ENCODE measurements at regions not wholly inside any gene's neighbourhood (a gene's known extent, or its start where the extent isn't known, plus 50 kb on each side); places are given as distances from the start of the nearest gene placed in this dataset.

- Mint-ChIP-seq H3K27me3 (ENCODE audit: low read depth, unreplicated experiment) (no peaks in the 10 kb centered on the region), H3K4me3 (ENCODE audit: unreplicated experiment) (no peak overlapping the region), H3K36me3 (ENCODE audit: low read depth, unreplicated experiment) (no peaks in the 10 kb centered on the region), H3K27ac (ENCODE audit: unreplicated experiment) (no peak overlapping the region), H3K4me1 (ENCODE audit: low read depth, unreplicated experiment) (peaks cover 6% of the 10 kb centered on the region), H3K9me3 (ENCODE audit: unreplicated experiment) (peaks cover 2% of the 10 kb centered on the region)
- Histone ChIP-seq H3K4me3 (ENCODE audit: insufficient read depth, low read depth, low read length) (no peak overlapping the region), H3K9ac (ENCODE audit: low read length) (no peak overlapping the region), H3K79me2 (ENCODE audit: insufficient read depth, low read length) (no peaks in the 10 kb centered on the region), H3K27me3 (ENCODE audit: insufficient read depth, low read length) (no peaks in the 10 kb centered on the region), H2AFZ (ENCODE audit: low read depth, low read length) (no peak overlapping the region), H3K27ac (ENCODE audit: low read depth, low read length) (no peak overlapping the region), H3K36me3 (ENCODE audit: insufficient read depth, low read length) (no peaks in the 10 kb centered on the region), H3K4me1 (ENCODE audit: insufficient read depth, low read length) (no peaks in the 10 kb centered on the region), H4K20me1 (ENCODE audit: insufficient read depth, low read length) (no peaks in the 10 kb centered on the region), H3K9me3 (ENCODE audit: insufficient read depth, low read depth, low read length) (no peaks in the 10 kb centered on the region), H3K4me2 (ENCODE audit: low read length) (no peak overlapping the region)
- FAIRE-seq: no peak
- TF ChIP-seq, protein P1, sequence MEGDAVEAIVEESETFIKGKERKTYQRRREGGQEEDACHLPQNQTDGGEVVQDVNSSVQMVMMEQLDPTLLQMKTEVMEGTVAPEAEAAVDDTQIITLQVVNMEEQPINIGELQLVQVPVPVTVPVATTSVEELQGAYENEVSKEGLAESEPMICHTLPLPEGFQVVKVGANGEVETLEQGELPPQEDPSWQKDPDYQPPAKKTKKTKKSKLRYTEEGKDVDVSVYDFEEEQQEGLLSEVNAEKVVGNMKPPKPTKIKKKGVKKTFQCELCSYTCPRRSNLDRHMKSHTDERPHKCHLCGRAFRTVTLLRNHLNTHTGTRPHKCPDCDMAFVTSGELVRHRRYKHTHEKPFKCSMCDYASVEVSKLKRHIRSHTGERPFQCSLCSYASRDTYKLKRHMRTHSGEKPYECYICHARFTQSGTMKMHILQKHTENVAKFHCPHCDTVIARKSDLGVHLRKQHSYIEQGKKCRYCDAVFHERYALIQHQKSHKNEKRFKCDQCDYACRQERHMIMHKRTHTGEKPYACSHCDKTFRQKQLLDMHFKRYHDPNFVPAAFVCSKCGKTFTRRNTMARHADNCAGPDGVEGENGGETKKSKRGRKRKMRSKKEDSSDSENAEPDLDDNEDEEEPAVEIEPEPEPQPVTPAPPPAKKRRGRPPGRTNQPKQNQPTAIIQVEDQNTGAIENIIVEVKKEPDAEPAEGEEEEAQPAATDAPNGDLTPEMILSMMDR (IDR thresholded peaks at IDR 0.05; ENCODE audit: insufficient read depth, low read depth, low read length): no peak
- no peak for TF ChIP-seq EZH2 (IDR thresholded peaks at IDR 0.05; ENCODE audit: insufficient read depth, low read length)
- no peak for DNase-seq (ENCODE audit: low read depth)
Observed at GRCh38 chr1:170853867-170854266, 81.5 kb upstream of the MROH9 start.

GRCh38 chr1:170854677-170855076, 80.7 kb upstream of the MROH9 start:
- no peak for FAIRE-seq

DNA sequence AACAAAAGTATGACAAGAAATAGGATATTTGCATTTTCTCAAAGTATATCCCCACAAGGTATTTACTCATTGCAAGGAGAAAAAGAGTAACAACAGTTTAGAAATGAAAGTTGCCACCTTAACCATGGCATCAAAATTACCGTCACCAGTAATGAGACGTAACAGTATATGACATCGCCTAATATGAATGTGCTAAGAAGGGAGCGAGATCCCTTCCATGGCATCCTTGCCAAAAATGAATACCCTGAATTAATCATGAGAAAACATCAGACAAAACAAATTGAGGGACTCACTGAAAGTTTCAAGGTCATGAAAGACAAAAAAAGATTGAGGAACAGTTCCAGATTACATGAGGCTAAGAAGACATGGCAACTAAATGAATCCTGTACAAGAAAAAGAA, 78.9 kb upstream of the MROH9 start:
- no peaks in the 10 kb centered on the region for H3K4me1 ChIP-seq (ENCODE audit: insufficient read depth, low read length)
- no peaks in the 10 kb centered on the region for H4K20me1 ChIP-seq (ENCODE audit: insufficient read depth, low read length)
- TF ChIP-seq EZH2 (IDR thresholded peaks at IDR 0.05; ENCODE audit: insufficient read depth, low read length): no peak
- TF ChIP-seq, protein P1 (IDR thresholded peaks at IDR 0.05; ENCODE audit: insufficient read depth, low read depth, low read length): no peak
- H3K27ac ChIP-seq (ENCODE audit: low read depth, low read length): no peak overlapping the region
- no peaks in the 10 kb centered on the region for H3K27me3 ChIP-seq (ENCODE audit: insufficient read depth, low read length)
- FAIRE-seq: no peak
- no peaks in the 10 kb centered on the region for H3K9me3 ChIP-seq (ENCODE audit: insufficient read depth, low read depth, low read length)
- Mint-ChIP-seq H3K36me3 (ENCODE audit: low read depth, unreplicated experiment) (no peaks in the 10 kb centered on the region), H3K27me3 (ENCODE audit: low read depth, unreplicated experiment) (no peaks in the 10 kb centered on the region), H3K9me3 (ENCODE audit: unreplicated experiment) (no peaks in the 10 kb centered on the region), H3K27ac (ENCODE audit: unreplicated experiment) (no peak overlapping the region), H3K4me1 (ENCODE audit: low read depth, unreplicated experiment) (peaks cover 6% of the 10 kb centered on the region), H3K4me3 (ENCODE audit: unreplicated experiment) (no peak overlapping the region)
- DNase-seq (ENCODE audit: low read depth): peak; percentile 5
- no peak overlapping the region for H3K4me3 ChIP-seq (ENCODE audit: insufficient read depth, low read depth, low read length)
- H3K79me2 ChIP-seq (ENCODE audit: insufficient read depth, low read length): no peaks in the 10 kb centered on the region
- H2AFZ ChIP-seq (ENCODE audit: low read depth, low read length): no peak overlapping the region
- H3K36me3 ChIP-seq (ENCODE audit: insufficient read depth, low read length): no peaks in the 10 kb centered on the region
- no peak overlapping the region for H3K9ac ChIP-seq (ENCODE audit: low read length)
- no peak overlapping the region for H3K4me2 ChIP-seq (ENCODE audit: low read length)

More at GRCh38 chr1:170854677-170855076, 80.7 kb upstream of the MROH9 start:
- Mint-ChIP-seq H3K27me3 (ENCODE audit: low read depth, unreplicated experiment) (no peaks in the 10 kb centered on the region), H3K36me3 (ENCODE audit: low read depth, unreplicated experiment) (no peaks in the 10 kb centered on the region), H3K4me3 (ENCODE audit: unreplicated experiment) (no peak overlapping the region), H3K9me3 (ENCODE audit: unreplicated experiment) (peaks cover 2% of the 10 kb centered on the region), H3K27ac (ENCODE audit: unreplicated experiment) (no peak overlapping the region), H3K4me1 (ENCODE audit: low read depth, unreplicated experiment) (peaks cover 6% of the 10 kb centered on the region)
- DNase-seq (ENCODE audit: low read depth): no peak
- Histone ChIP-seq H4K20me1 (ENCODE audit: insufficient read depth, low read length) (no peaks in the 10 kb centered on the region), H3K9me3 (ENCODE audit: insufficient read depth, low read depth, low read length) (no peaks in the 10 kb centered on the region), H3K27me3 (ENCODE audit: insufficient read depth, low read length) (no peaks in the 10 kb centered on the region), H3K79me2 (ENCODE audit: insufficient read depth, low read length) (no peaks in the 10 kb centered on the region), H3K9ac (ENCODE audit: low read length) (no peak overlapping the region), H3K27ac (ENCODE audit: low read depth, low read length) (no peak overlapping the region), H3K4me1 (ENCODE audit: insufficient read depth, low read length) (no peaks in the 10 kb centered on the region), H2AFZ (ENCODE audit: low read depth, low read length) (no peak overlapping the region), H3K4me2 (ENCODE audit: low read length) (no peak overlapping the region), H3K36me3 (ENCODE audit: insufficient read depth, low read length) (no peaks in the 10 kb centered on the region), H3K4me3 (ENCODE audit: insufficient read depth, low read depth, low read length) (no peak overlapping the region)
- no peak for TF ChIP-seq EZH2 (IDR thresholded peaks at IDR 0.05; ENCODE audit: insufficient read depth, low read length)

Data from astrocyte (in vitro differentiated cells and primary cell).